Kidney (tissue), 13 donors: ENCODE measurements at regions not wholly inside any gene's neighbourhood (a gene's known extent, or its start where the extent isn't known, plus 50 kb on each side); places are given as distances from the start of the nearest gene placed in this dataset.

Source experiments
- DNase-seq, 5 donors: peaks; one replicate each; pipeline ENCODE4 v3.0.0-alpha.2; 2013 to 2020
- FAIRE-seq: peaks from 2 replicates; lab custom pipeline; 2012; peaks lifted over from hg19 to GRCh38; lab: Jason Lieb, UNC
- H3K27ac ChIP-seq, 2 donors: one replicate each; pipeline ENCODE4 v1.7.0; 2013; ENCODE audit warnings: low read depth in 2 of 2, low read length in 2 of 2, inconsistent platforms in 1 of 2
- H3K27me3 ChIP-seq: one replicate; pipeline ENCODE4 v1.7.1; 2013; ENCODE audit warnings: low read length, inconsistent platforms; ENCODE audit not compliant: control insufficient read depth, insufficient read depth
- H3K36me3 ChIP-seq, 3 donors: one replicate each; pipeline versions ENCODE4 v1.7.0 to v1.7.1; 2013; ENCODE audit warnings: low read length in 3 of 3, control low read depth in 1 of 3, inconsistent platforms in 1 of 3; ENCODE audit not compliant: insufficient read depth in 3 of 3, control insufficient read depth in 2 of 3
- H3K4me1 ChIP-seq, 3 donors: one replicate each; pipeline versions ENCODE4 v1.7.0 to v1.7.1; 2013; ENCODE audit warnings: low read length in 3 of 3, inconsistent platforms in 1 of 3, low read depth in 1 of 3; ENCODE audit not compliant: control insufficient read depth in 2 of 3, insufficient read depth in 2 of 3
- H3K4me3 ChIP-seq, 3 donors: one replicate each; pipeline versions ENCODE4 v1.7.0 to v1.8.1; 2013; ENCODE audit warnings: low read length in 3 of 3, control low read depth in 1 of 3, inconsistent platforms in 1 of 3
- H3K9ac ChIP-seq, 3 donors: one replicate each; pipeline versions ENCODE4 v1.7.0 to v1.7.1; 2013; ENCODE audit warnings: low read length in 3 of 3, control low read depth in 1 of 3, inconsistent platforms in 1 of 3
- H3K9me3 ChIP-seq, 3 donors: one replicate each; pipeline versions ENCODE4 v1.7.0 to v1.7.1; 2013; ENCODE audit warnings: low read length in 3 of 3, control low read depth in 1 of 3, inconsistent platforms in 1 of 3; ENCODE audit not compliant: control insufficient read depth in 2 of 3, insufficient read depth in 1 of 3
- intact Hi-C: fragments of 100-400 bp; cut with DNase I; formaldehyde crosslinking; loops from one replicate; pipeline ENCODE4 v1.11.1; 2022
- TF ChIP-seq, protein P1 (sequence below): IDR thresholded peaks from 3 replicates; pipeline ENCODE4 v1.5.1; 2012; ENCODE audit warnings: mild to moderate bottlenecking, moderate library complexity, borderline replicate concordance; ENCODE audit not compliant: insufficient read depth; ENCODE audit errors: extremely low read depth
- donor health status: control.
- donor health status: control.
- donor health status: control.
- donor health status: control.
- donor health status: control.
- donor health status: DM: yes; HTN: yes; CAD: no.
- donor health status: Normal renal cell carcinoma (clear cell type).

DNA sequence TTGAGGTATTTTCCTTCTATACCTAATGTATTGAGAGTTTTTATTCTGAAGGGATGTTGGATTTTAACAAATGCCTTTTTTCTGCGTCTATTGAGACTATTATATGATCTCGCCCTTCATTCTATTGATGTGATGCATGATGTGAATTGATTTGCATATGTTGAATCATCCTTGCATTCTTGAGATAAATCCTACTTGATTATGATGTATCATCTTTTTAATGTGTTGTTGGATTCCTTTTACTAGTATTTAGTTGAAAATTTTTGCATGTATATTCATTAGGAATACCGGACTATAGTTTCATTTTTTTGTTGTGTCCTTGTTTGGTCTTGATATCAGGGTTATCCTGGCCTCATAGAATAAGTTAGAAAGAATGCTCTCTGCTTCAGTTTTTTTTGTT is 169.7 kb downstream of the NPR3 start:
- intact Hi-C loops: no loop called here

DNA sequence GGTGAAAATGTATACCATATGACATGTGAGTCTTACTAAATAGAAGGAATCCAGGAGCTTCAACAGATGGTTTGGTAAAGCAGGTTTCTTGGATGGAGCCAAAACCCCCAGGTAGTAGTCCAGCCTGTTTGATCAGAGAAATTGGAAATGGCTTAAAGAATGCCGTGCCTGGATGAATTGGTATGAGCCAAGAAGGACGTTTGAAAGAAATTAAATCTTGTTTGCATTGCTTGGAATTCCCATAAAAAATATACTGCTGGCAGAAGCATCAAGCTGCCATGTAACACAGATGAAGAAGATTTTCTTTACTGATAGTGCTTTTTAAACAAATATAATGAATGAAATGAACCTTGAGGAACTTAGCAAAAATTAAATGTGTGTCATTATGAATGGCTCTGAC is 176.3 kb downstream of the NPR3 start:
- H3K4me3 ChIP-seq: no peak overlapping the region
- H3K27me3 ChIP-seq: no peaks in the 10 kb centered on the region
- TF ChIP-seq, protein P1, sequence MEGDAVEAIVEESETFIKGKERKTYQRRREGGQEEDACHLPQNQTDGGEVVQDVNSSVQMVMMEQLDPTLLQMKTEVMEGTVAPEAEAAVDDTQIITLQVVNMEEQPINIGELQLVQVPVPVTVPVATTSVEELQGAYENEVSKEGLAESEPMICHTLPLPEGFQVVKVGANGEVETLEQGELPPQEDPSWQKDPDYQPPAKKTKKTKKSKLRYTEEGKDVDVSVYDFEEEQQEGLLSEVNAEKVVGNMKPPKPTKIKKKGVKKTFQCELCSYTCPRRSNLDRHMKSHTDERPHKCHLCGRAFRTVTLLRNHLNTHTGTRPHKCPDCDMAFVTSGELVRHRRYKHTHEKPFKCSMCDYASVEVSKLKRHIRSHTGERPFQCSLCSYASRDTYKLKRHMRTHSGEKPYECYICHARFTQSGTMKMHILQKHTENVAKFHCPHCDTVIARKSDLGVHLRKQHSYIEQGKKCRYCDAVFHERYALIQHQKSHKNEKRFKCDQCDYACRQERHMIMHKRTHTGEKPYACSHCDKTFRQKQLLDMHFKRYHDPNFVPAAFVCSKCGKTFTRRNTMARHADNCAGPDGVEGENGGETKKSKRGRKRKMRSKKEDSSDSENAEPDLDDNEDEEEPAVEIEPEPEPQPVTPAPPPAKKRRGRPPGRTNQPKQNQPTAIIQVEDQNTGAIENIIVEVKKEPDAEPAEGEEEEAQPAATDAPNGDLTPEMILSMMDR: no peak
- H3K9ac ChIP-seq: no peak overlapping the region
- H3K4me1 ChIP-seq: no peaks in the 10 kb centered on the region
- FAIRE-seq (no peak), DNase-seq (no peak)
- no peak overlapping the region for H3K27ac ChIP-seq
- intact Hi-C loops: no loop called here
- H3K9me3 ChIP-seq: no peaks in the 10 kb centered on the region
- H3K36me3 ChIP-seq: no peaks in the 10 kb centered on the region

More for the DNA sequence above, 169.7 kb downstream of the NPR3 start:
- TF ChIP-seq, protein P1: no peak
- Histone ChIP-seq H3K36me3 (no peaks in the 10 kb centered on the region), H3K4me3 (no peak overlapping the region), H3K27ac (no peak overlapping the region), H3K9ac (no peak overlapping the region), H3K4me1 (no peaks in the 10 kb centered on the region), H3K9me3 (no peaks in the 10 kb centered on the region), H3K27me3 (no peaks in the 10 kb centered on the region)
- no peak for DNase-seq
- FAIRE-seq: no peak

DNA sequence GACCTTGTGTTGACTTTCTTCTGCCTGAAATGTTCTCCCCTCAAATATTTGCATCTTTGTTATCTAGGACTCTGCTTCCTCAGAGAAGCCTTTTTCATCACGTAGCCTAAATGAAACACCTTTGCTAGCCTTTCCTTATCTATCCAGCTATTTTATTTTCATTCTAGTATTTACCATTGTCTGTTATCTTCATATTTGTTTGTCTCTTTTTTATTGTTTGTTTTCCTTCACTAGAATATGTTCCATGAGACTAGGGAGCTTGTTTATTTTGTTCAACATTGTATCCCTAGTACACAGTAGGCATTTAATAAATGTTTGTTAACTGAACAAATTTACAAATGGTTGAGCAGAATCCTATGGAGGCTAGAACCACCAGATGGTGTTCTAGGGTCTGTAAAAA is 178.0 kb downstream of the NPR3 start:
- TF ChIP-seq, protein P1: no peak
- FAIRE-seq (no peak), DNase-seq (no peak)
- intact Hi-C loops: no loop called here
- no peaks in the 10 kb centered on the region for H3K9me3 ChIP-seq
- no peak overlapping the region for H3K9ac ChIP-seq
- H3K4me1 ChIP-seq: no peaks in the 10 kb centered on the region
- no peaks in the 10 kb centered on the region for H3K36me3 ChIP-seq
- no peak overlapping the region for H3K27ac ChIP-seq
- no peaks in the 10 kb centered on the region for H3K27me3 ChIP-seq
- no peak overlapping the region for H3K4me3 ChIP-seq

DNA sequence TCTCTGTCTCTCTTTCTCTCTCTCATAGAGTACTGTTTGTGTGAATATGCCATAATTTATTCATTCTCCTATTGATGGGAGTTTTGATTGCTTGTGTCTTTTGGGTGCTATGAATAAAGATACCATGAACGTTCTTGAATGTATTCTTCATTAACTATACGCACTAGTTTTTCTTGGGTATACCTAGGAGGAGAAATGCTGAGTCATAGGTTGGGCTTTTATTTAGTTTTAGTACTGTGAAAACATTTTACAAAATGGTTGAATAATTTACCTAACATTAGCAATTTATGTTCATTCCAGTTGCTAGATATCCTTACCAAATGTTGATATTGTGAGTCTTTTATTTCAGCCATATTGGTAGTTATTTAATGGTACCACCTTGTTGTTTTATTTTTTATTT is 192.5 kb downstream of the NPR3 start:
- Histone ChIP-seq H3K4me3 (no peak overlapping the region), H3K27me3 (no peaks in the 10 kb centered on the region), H3K27ac (no peak overlapping the region), H3K36me3 (no peaks in the 10 kb centered on the region), H3K9me3 (no peaks in the 10 kb centered on the region), H3K4me1 (no peaks in the 10 kb centered on the region), H3K9ac (no peak overlapping the region)
- DNase-seq: no peak
- intact Hi-C loops: no loop called here
- FAIRE-seq: no peak
- TF ChIP-seq, protein P1: no peak
